ENCODE measurements at regions not wholly inside any gene's neighbourhood (a gene's known extent, or its start where the extent isn't known, plus 50 kb on each side); places are given as distances from the start of the nearest gene placed in this dataset.
A peak's percentile ranks its signal among the peaks of the same experiment; 100 is the strongest.

- H3K27me3 Mint-ChIP-seq (ENCODE audit: insufficient read depth, unreplicated experiment): no peaks in the 10 kb centered on the region
- no TSS peak for BruUV-seq (replicated peaks)
- H3K36me3 Mint-ChIP-seq (ENCODE audit: insufficient read depth, unreplicated experiment): no peaks in the 10 kb centered on the region
- H3K27ac Mint-ChIP-seq (ENCODE audit: low read depth, unreplicated experiment): peak overlapping the region; percentile 16
- intact Hi-C loops (cut with micrococcal nuclease): loop anchor here (10.0 kb wide), 1 partner anchor 211 kb away; no protein-coding TSS in a partner anchor
- CTCF ChIA-PET: interaction anchor here (0.6 kb wide), 2 partner anchors 88 to 361 kb away, joined by 3 to 5 read pairs; no protein-coding TSS in a partner anchor
- no peaks in the 10 kb centered on the region for H3K9me3 Mint-ChIP-seq (ENCODE audit: unreplicated experiment)
- TF ChIP-seq CTCF (IDR thresholded peaks at IDR 0.05; ENCODE audit: unreplicated experiment): no peak
- no peak for DNase-seq (ENCODE audit: unreplicated experiment)
- no peak overlapping the region for H3K4me3 Mint-ChIP-seq (ENCODE audit: unreplicated experiment)
- POLR2A ChIA-PET: interaction anchor here (0.7 to 1.4 kb wide), 3 partner anchors 58 to 207 kb away, joined by 3 read pairs; no protein-coding TSS in a partner anchor
- H3K4me1 Mint-ChIP-seq (ENCODE audit: insufficient read depth, unreplicated experiment): peaks cover 17% of the 10 kb centered on the region
These were observed 113.6 kb upstream of the PPARGC1A start for GRCh38 chr4:24003496-24003895.

GRCh38 chr4:24002330-24002966, 112.6 kb upstream of the PPARGC1A start:
- no peak overlapping the region for H3K4me3 Mint-ChIP-seq (ENCODE audit: unreplicated experiment)
- peaks cover 17% of the 10 kb centered on the region for H3K4me1 Mint-ChIP-seq (ENCODE audit: insufficient read depth, unreplicated experiment)
- BruUV-seq (replicated peaks): no TSS peak
- no peaks in the 10 kb centered on the region for H3K27me3 Mint-ChIP-seq (ENCODE audit: insufficient read depth, unreplicated experiment)
- intact Hi-C loops (cut with micrococcal nuclease): loop anchor here (10.0 kb wide), 1 partner anchor 212 kb away; no protein-coding TSS in a partner anchor
- ChIA-PET POLR2A (interaction anchor here (0.6 to 1.7 kb wide), 7 partner anchors 11 to 379 kb away, joined by 3 to 6 read pairs (median 3); no protein-coding TSS in a partner anchor), CTCF (interaction anchor here (1.1 kb wide), 1 partner anchor 487 kb away, joined by 3 read pairs; no protein-coding TSS in a partner anchor)
- peak; percentile 69 for DNase-seq (ENCODE audit: unreplicated experiment)
- no peak for TF ChIP-seq CTCF (IDR thresholded peaks at IDR 0.05; ENCODE audit: unreplicated experiment)
- H3K9me3 Mint-ChIP-seq (ENCODE audit: unreplicated experiment): no peaks in the 10 kb centered on the region
- H3K27ac Mint-ChIP-seq (ENCODE audit: low read depth, unreplicated experiment): peak overlapping the region; percentile 61
- no peaks in the 10 kb centered on the region for H3K36me3 Mint-ChIP-seq (ENCODE audit: insufficient read depth, unreplicated experiment)

GRCh38 chr4:24001486-24002329, 111.9 kb upstream of the PPARGC1A start:
- intact Hi-C loops (cut with micrococcal nuclease): loop anchor here (10.0 kb wide), 1 partner anchor 213 kb away; no protein-coding TSS in a partner anchor
- TF ChIP-seq CTCF (IDR thresholded peaks at IDR 0.05; ENCODE audit: unreplicated experiment): no peak
- Mint-ChIP-seq H3K4me3 (ENCODE audit: unreplicated experiment) (no peak overlapping the region), H3K27ac (ENCODE audit: low read depth, unreplicated experiment) (peak overlapping the region; percentile 61), H3K27me3 (ENCODE audit: insufficient read depth, unreplicated experiment) (no peaks in the 10 kb centered on the region), H3K36me3 (ENCODE audit: insufficient read depth, unreplicated experiment) (no peaks in the 10 kb centered on the region), H3K4me1 (ENCODE audit: insufficient read depth, unreplicated experiment) (peaks cover 17% of the 10 kb centered on the region), H3K9me3 (ENCODE audit: unreplicated experiment) (no peaks in the 10 kb centered on the region)
- no TSS peak for BruUV-seq (replicated peaks)
- POLR2A ChIA-PET: interaction anchor here (0.6 to 1.7 kb wide), 10 partner anchors 10 to 380 kb away, joined by 3 to 6 read pairs (median 3); no protein-coding TSS in a partner anchor
- no peak for DNase-seq (ENCODE audit: unreplicated experiment)
- CTCF ChIA-PET: interaction anchor here (0.9 to 1.1 kb wide), 2 partner anchors 18 to 487 kb away, joined by 3 read pairs; no protein-coding TSS in a partner anchor

- H3K4me3 Mint-ChIP-seq (ENCODE audit: unreplicated experiment): no peak overlapping the region
- CTCF ChIA-PET: interaction anchor here (0.7 kb wide), 1 partner anchor 239 kb away, joined by 4 read pairs; no protein-coding TSS in a partner anchor
These were observed 110.6 kb upstream of the PPARGC1A start for GRCh38 chr4:24000470-24000831.

More at GRCh38 chr4:24000470-24000831, 110.6 kb upstream of the PPARGC1A start:
- TF ChIP-seq CTCF (IDR thresholded peaks at IDR 0.05; ENCODE audit: unreplicated experiment): no peak
- DNase-seq (ENCODE audit: unreplicated experiment): no peak
- H3K9me3 Mint-ChIP-seq (ENCODE audit: unreplicated experiment): no peaks in the 10 kb centered on the region
- H3K4me1 Mint-ChIP-seq (ENCODE audit: insufficient read depth, unreplicated experiment): peaks cover 17% of the 10 kb centered on the region
- BruUV-seq (replicated peaks): no TSS peak
- no peaks in the 10 kb centered on the region for H3K27me3 Mint-ChIP-seq (ENCODE audit: insufficient read depth, unreplicated experiment)
- intact Hi-C loops (cut with micrococcal nuclease): loop anchor here (10.0 kb wide), 1 partner anchor 214 kb away; no protein-coding TSS in a partner anchor
- H3K36me3 Mint-ChIP-seq (ENCODE audit: insufficient read depth, unreplicated experiment): no peaks in the 10 kb centered on the region
- no peak overlapping the region for H3K27ac Mint-ChIP-seq (ENCODE audit: low read depth, unreplicated experiment)
- POLR2A ChIA-PET: interaction anchor here (0.8 kb wide), 1 partner anchor 89 kb away, joined by 3 read pairs; no protein-coding TSS in a partner anchor
